ENCODE measurements at regions not wholly inside any gene's neighbourhood (a gene's known extent, or its start where the extent isn't known, plus 50 kb on each side); places are given as distances from the start of the nearest gene placed in this dataset.
A peak's percentile ranks its signal among the peaks of the same experiment; 100 is the strongest.

GRCh38 chr16:65227150-65227835 lies 105.4 kb upstream of the CDH11 start:
- DNase-seq (ENCODE audit: low spot score): no peak

- no peak for DNase-seq (ENCODE audit: low spot score)
Observed at GRCh38 chr16:65226077-65226476, 104.2 kb upstream of the CDH11 start.

GRCh38 chr16:65225488-65225887 lies 103.6 kb upstream of the CDH11 start:
- no peak for DNase-seq (ENCODE audit: low spot score)

- DNase-seq (ENCODE audit: low spot score): no peak
Observed at GRCh38 chr16:65224994-65225393, 103.1 kb upstream of the CDH11 start.

GRCh38 chr16:65224471-65224870 lies 102.6 kb upstream of the CDH11 start:
- DNase-seq (ENCODE audit: low spot score): no peak

GRCh38 chr16:65223335-65223734 lies 101.5 kb upstream of the CDH11 start:
- no peak for DNase-seq (ENCODE audit: low spot score)

- no peak for DNase-seq (ENCODE audit: low spot score)
Observed at GRCh38 chr16:65222536-65222935, 100.7 kb upstream of the CDH11 start.

GRCh38 chr16:65222049-65222448 lies 100.2 kb upstream of the CDH11 start:
- no peak for DNase-seq (ENCODE audit: low spot score)

GRCh38 chr16:65219786-65220185 lies 97.9 kb upstream of the CDH11 start:
- no peak for DNase-seq (ENCODE audit: low spot score)

- no peak for DNase-seq (ENCODE audit: low spot score)
Observed at GRCh38 chr16:65218348-65218747, 96.5 kb upstream of the CDH11 start.

- DNase-seq (ENCODE audit: low spot score): no peak
Observed at GRCh38 chr16:65213866-65214595, 92.2 kb upstream of the CDH11 start.

- no peak for DNase-seq (ENCODE audit: low spot score)
Observed at GRCh38 chr16:65212791-65213190, 90.9 kb upstream of the CDH11 start.

GRCh38 chr16:65212240-65212639 lies 90.4 kb upstream of the CDH11 start:
- no peak for DNase-seq (ENCODE audit: low spot score)

- DNase-seq (ENCODE audit: low spot score): no peak
Observed at GRCh38 chr16:65202461-65202860, 80.6 kb upstream of the CDH11 start.

GRCh38 chr16:65201511-65201910 lies 79.6 kb upstream of the CDH11 start:
- DNase-seq (ENCODE audit: low spot score): no peak

- no peak for DNase-seq (ENCODE audit: low spot score)
Observed at GRCh38 chr16:65200857-65201256, 79.0 kb upstream of the CDH11 start.

- no peak for DNase-seq (ENCODE audit: low spot score)
Observed at GRCh38 chr16:65200156-65200773, 78.4 kb upstream of the CDH11 start.

GRCh38 chr16:65196420-65197075 lies 74.7 kb upstream of the CDH11 start:
- DNase-seq (ENCODE audit: low spot score): peak; percentile 39

GRCh38 chr16:65195998-65196397 lies 74.1 kb upstream of the CDH11 start:
- peak; percentile 64 for DNase-seq (ENCODE audit: low spot score)

GRCh38 chr16:65185241-65185778 lies 63.4 kb upstream of the CDH11 start:
- DNase-seq (ENCODE audit: low spot score): peak; percentile 87

GRCh38 chr16:65181071-65181561 lies 59.3 kb upstream of the CDH11 start:
- DNase-seq (ENCODE audit: low spot score): peak; percentile 68

GRCh38 chr16:65178151-65178550 lies 56.3 kb upstream of the CDH11 start:
- no peak for DNase-seq (ENCODE audit: low spot score)

All from umbilical cord (tissue), 1 donor.